ENCODE measurements at regions not wholly inside any gene's neighbourhood (a gene's known extent, or its start where the extent isn't known, plus 50 kb on each side); places are given as distances from the start of the nearest gene placed in this dataset.

DNA sequence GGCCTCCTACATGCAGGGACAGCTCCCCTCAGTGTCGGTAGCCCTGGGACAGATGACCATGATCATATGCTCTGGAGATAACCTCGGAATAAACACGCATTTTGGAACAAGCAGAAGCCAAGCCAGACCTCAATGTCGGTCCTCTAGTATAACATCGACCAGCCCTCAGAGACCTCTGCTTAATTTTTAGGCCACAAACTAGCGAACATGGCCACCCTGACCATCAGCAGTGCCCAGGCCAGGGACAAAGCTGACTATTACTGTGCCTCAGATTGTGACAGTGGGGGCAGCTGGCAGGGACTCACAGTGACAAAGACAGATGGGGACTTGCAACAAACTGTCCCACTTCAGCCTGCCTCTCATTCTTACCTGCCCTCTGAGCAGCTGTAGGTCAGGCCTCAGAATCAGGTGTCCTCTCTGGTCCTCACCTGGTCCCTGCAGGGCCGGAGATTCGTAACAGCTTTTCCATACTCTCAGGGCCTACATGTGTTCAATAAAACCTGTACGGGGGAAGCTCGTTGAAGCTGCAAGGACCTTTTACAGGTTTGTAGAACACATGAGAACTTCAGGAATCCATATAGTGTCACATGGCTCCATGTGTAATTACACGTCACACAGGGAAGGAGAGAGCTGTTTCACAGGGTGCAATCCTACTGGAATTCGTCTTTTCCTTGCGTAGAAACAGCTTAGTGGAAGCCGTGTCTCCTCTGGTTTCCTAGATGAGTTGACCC, 72.8 kb upstream of the IGLL5 start:
- Histone ChIP-seq H3K4me3 (no peak overlapping the region), H3K27ac (no peak overlapping the region), H3K9me3 (no peaks in the 10 kb centered on the region), H3K27me3 (no peaks in the 10 kb centered on the region), H3K4me1 (ENCODE audit: insufficient read depth) (no peaks in the 10 kb centered on the region), H3K36me3 (no peaks in the 10 kb centered on the region)
- TF ChIP-seq EP300 (IDR thresholded peaks at IDR 0.05) (no peak), CTCF (IDR thresholded peaks at IDR 0.05) (no peak)
- no peak for DNase-seq
- intact Hi-C loops (cut with DNase I), result no loop called here
- WGBS, 3 donors, result 86 to 92% (median 87%) methylated on average over 14 of the region's 14 CpGs

GRCh38 chr22:22815397-22816170, 72.0 kb upstream of the IGLL5 start:
- Histone ChIP-seq H3K27me3 (no peaks in the 10 kb centered on the region), H3K4me1 (ENCODE audit: insufficient read depth) (no peaks in the 10 kb centered on the region), H3K27ac (no peak overlapping the region), H3K36me3 (no peaks in the 10 kb centered on the region), H3K4me3 (no peak overlapping the region), H3K9me3 (no peaks in the 10 kb centered on the region)
- intact Hi-C loops (cut with DNase I), result no loop called here
- TF ChIP-seq EP300 (IDR thresholded peaks at IDR 0.05) (no peak), POLR2A (IDR thresholded peaks at IDR 0.05) (no peak), CTCF (IDR thresholded peaks at IDR 0.05) (no peak)
- 79 to 85% (median 79%) methylated on average over 5 of the region's 5 CpGs for WGBS, 3 donors
- no peak for DNase-seq

DNA sequence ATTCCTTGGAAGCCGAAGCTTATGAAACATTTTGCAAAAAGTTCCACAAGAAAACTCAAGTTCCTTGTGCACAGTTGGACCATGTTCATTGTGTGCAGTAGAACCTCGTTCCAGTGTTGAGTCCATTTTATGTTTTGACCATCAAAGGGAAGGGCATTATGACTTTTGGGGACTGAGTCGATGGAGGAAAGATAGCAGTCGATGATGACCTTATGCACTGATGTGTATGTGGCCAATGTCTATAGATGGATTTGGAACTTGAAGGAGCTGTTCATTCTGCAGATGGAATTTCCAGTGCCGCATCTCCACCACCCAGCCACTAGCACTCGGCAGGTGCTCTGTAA, 71.5 kb upstream of the IGLL5 start:
- no peak overlapping the region for H3K4me3 ChIP-seq
- intact Hi-C loops (cut with DNase I), result no loop called here
- no peak for TF ChIP-seq CTCF (IDR thresholded peaks at IDR 0.05)
- no peak for TF ChIP-seq EP300 (IDR thresholded peaks at IDR 0.05)
- no peak for TF ChIP-seq POLR2A (IDR thresholded peaks at IDR 0.05)
- WGBS, 3 donors, result 90 to 91% (median 90%) methylated on average over 6 of the region's 6 CpGs
- no peak overlapping the region for H3K27ac ChIP-seq
- no peaks in the 10 kb centered on the region for H3K9me3 ChIP-seq
- no peaks in the 10 kb centered on the region for H3K4me1 ChIP-seq (ENCODE audit: insufficient read depth)
- H3K27me3 ChIP-seq, result no peaks in the 10 kb centered on the region
- no peak for DNase-seq
- H3K36me3 ChIP-seq, result no peaks in the 10 kb centered on the region

DNA sequence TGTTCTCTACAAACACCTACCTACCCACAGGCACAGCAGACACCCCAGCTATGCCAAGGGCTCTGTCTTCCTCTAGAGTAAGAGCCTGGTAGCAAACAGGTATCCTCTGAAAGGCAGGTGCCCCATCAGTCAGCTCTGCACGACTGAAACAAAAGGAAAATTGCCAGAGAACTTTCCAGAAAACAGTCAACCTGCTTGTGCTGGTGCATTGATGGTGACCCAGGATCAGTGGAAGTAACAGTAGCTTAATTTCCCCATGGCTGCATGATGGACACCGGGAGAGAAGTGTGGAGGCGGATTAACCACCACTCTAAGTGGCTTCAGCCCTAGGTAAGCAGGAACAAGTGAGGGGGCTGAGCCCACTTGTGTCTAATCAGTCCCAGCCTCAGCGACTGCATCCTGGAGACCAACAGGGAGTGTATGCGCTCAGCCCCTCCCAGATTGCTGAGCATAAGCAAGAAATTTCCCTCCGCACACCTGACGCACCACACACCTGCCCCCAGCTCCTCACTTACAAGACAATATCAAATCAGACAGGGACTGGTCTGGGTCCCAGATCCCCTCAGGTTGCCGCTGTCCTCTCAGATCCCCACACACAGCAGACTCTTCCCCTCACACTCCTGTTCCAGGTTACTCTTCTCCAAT, 70.7 kb upstream of the IGLL5 start:
- WGBS, 3 donors, result 60 to 72% (median 64%) methylated on average over 8 of the region's 8 CpGs
- H3K36me3 ChIP-seq, result no peaks in the 10 kb centered on the region
- DNase-seq, result no peak
- H3K27ac ChIP-seq, result no peak overlapping the region
- H3K27me3 ChIP-seq, result no peaks in the 10 kb centered on the region
- H3K9me3 ChIP-seq, result no peaks in the 10 kb centered on the region
- intact Hi-C loops (cut with DNase I), result no loop called here
- no peak overlapping the region for H3K4me3 ChIP-seq
- TF ChIP-seq EP300 (IDR thresholded peaks at IDR 0.05) (no peak), CTCF (IDR thresholded peaks at IDR 0.05) (no peak), POLR2A (IDR thresholded peaks at IDR 0.05) (no peak)
- no peaks in the 10 kb centered on the region for H3K4me1 ChIP-seq (ENCODE audit: insufficient read depth)

Data from ovary (tissue), 7 donors.